GM12878 (cell line): ENCODE measurements at regions not wholly inside any gene's neighbourhood (a gene's known extent, or its start where the extent isn't known, plus 50 kb on each side); places are given as distances from the start of the nearest gene placed in this dataset.

Source experiments
- ATAC-seq: fragments of 200-7000 bp; cut with Tn5 transposase; 3 replicates; pipeline ENCODE4 v1.9.1; 2020; ENCODE audit warnings: mild to moderate bottlenecking, moderate library complexity
- BruUV-seq: library from RNA; stranded (reverse); fragments of 400-500 nt; replicated peaks from 2 replicates; lab custom pipeline; 2021; lab: Mats Ljungman, UMichigan
- CTCF ChIA-PET: fragments of 300-600 bp; sonication (Branson Sonifier 250); formaldehyde crosslinking; extraction: SDS; loops from one replicate; lab custom pipeline; 2021; ENCODE audit warnings: inconsistent platforms; lab: Yijun Ruan, JAX
- POLR2A ChIA-PET: fragments of 350-600 bp; formaldehyde crosslinking; extraction: SDS; loops from one replicate; lab custom pipeline; 2021; ENCODE audit warnings: inconsistent platforms; lab: Charles Lee
- RAD21 ChIA-PET: fragments of 300-600 bp; sonication (Branson Sonifier 250); formaldehyde crosslinking; loops from one replicate; lab custom pipeline; 2023; ENCODE audit warnings: antibody characterized with exemption; ENCODE audit not compliant: unreplicated experiment; lab: Charles Lee
- SMC1A ChIA-PET: fragments of 300-600 bp; sonication (Branson Sonifier 250); formaldehyde crosslinking; loops from one replicate; lab custom pipeline; 2023; ENCODE audit not compliant: unreplicated experiment, uncharacterized antibody; lab: Charles Lee
- DNase-seq: peaks from one replicate; pipeline ENCODE4 v3.0.0-alpha.2; 2011; ENCODE audit warnings: low read depth, low spot score
- FAIRE-seq: peaks from 3 replicates; lab custom pipeline; 2011; peaks lifted over from hg19 to GRCh38; lab: Jason Lieb, UNC
- H2AFZ ChIP-seq: 2 replicates; pipeline ENCODE4 v1.6.0; 2011; ENCODE audit warnings: low read depth, low read length, control low read depth; ENCODE audit not compliant: control insufficient read depth
- H3K27ac ChIP-seq: 2 replicates; pipeline ENCODE4 v1.5.1; 2011; ENCODE audit warnings: control low read depth; ENCODE audit not compliant: control insufficient read depth, insufficient read depth
- H3K27me3 ChIP-seq, 2 experiments: replicated peaks in 1 of 2; 2 replicates each; pipeline versions ENCODE4 v1.6.0 to v1.6.1; 2011; ENCODE audit warnings: low read length in 1 of 2; ENCODE audit not compliant: control insufficient read depth in 2 of 2, insufficient read depth in 2 of 2
- H3K36me3 ChIP-seq, 2 experiments: 2 replicates each; pipeline ENCODE4 v1.5.1; 2011; ENCODE audit warnings: low read length in 1 of 2; ENCODE audit not compliant: control insufficient read depth in 2 of 2, insufficient read depth in 2 of 2
- H3K4me1 ChIP-seq: 2 replicates; pipeline ENCODE4 v1.6.1; 2011; ENCODE audit warnings: mild to moderate bottlenecking, low read length, moderate library complexity, mixed read lengths; ENCODE audit not compliant: control insufficient read depth, insufficient read depth
- H3K4me2 ChIP-seq: 2 replicates; pipeline ENCODE4 v1.6.0; 2011; ENCODE audit warnings: control low read depth; ENCODE audit not compliant: control insufficient read depth, insufficient read depth
- H3K4me3 ChIP-seq: fragments of 200-600 bp; sonication (generic); 2 replicates; pipeline ENCODE4 v1.5.1; 2016
- H3K79me2 ChIP-seq: 2 replicates; pipeline ENCODE4 v1.6.0; 2011; ENCODE audit warnings: low read length; ENCODE audit not compliant: control insufficient read depth, insufficient read depth
- H3K9ac ChIP-seq: 2 replicates; pipeline ENCODE4 v1.8.0; 2011; ENCODE audit warnings: low read length, control low read depth, mixed read lengths; ENCODE audit not compliant: control insufficient read depth, insufficient read depth
- H3K9me3 ChIP-seq: replicated peaks from 3 replicates; pipeline ENCODE4 v1.5.1; 2011; ENCODE audit warnings: mild to moderate bottlenecking, low read length; ENCODE audit not compliant: control insufficient read depth, insufficient read depth
- H4K20me1 ChIP-seq: 2 replicates; pipeline ENCODE4 v1.6.0; 2011; ENCODE audit not compliant: control insufficient read depth, insufficient read depth
- CTCF ChIP-seq, 3 experiments: IDR thresholded peaks in 2 of 3; conservative IDR thresholded peaks in 1 of 3; 2 replicates each; pipeline ENCODE4 v1.5.1; 2011; ENCODE audit warnings: low read depth in 3 of 3, low read length in 3 of 3, mild to moderate bottlenecking in 3 of 3, control low read depth in 2 of 3, moderate library complexity in 2 of 3, inconsistent platforms in 1 of 3, mixed read lengths in 1 of 3; ENCODE audit not compliant: control insufficient read depth in 2 of 3, insufficient read depth in 1 of 3; ENCODE audit errors: extremely low read depth in 1 of 3
- E4F1 ChIP-seq: fragments of 450-650 bp; IDR thresholded peaks from 2 replicates; pipeline ENCODE4 v1.6.1; 2018; ENCODE audit warnings: borderline replicate concordance, mild to moderate bottlenecking; ENCODE audit not compliant: partially characterized antibody
- MEF2B ChIP-seq: fragments of 450-650 bp; IDR thresholded peaks from 2 replicates; pipeline ENCODE4 v1.6.1; 2018; ENCODE audit warnings: mild to moderate bottlenecking, moderate library complexity; ENCODE audit not compliant: partially characterized antibody, poor library complexity, severe bottlenecking
- NFXL1 ChIP-seq: fragments of 450-650 bp; IDR thresholded peaks from 2 replicates; pipeline ENCODE4 v1.6.1; 2017; ENCODE audit warnings: antibody characterized with exemption, mild to moderate bottlenecking, borderline replicate concordance
- PRDM15 ChIP-seq: fragments of 450-650 bp; formaldehyde crosslinking; IDR thresholded peaks from 2 replicates; pipeline ENCODE4 v1.4.0; 2020; ENCODE audit warnings: mild to moderate bottlenecking, moderate library complexity
- RAD51 ChIP-seq: fragments of 450-650 bp; IDR thresholded peaks from 2 replicates; pipeline ENCODE4 v1.6.1; 2016; ENCODE audit warnings: moderate library complexity, mild to moderate bottlenecking, inconsistent platforms
- TBL1XR1 ChIP-seq: IDR thresholded peaks from 2 replicates; pipeline ENCODE4 v1.6.1; 2012; ENCODE audit warnings: low read depth, low read length, improper control_type of control experiment
- in situ Hi-C: fragments of 300-500 bp; cut with MboI; formaldehyde crosslinking; loops from 9 replicates; pipeline ENCODE4 v1.14.3; 2018; ENCODE audit warnings: mixed read lengths
- intact Hi-C: fragments of 100-400 bp; cut with micrococcal nuclease; formaldehyde crosslinking; loops from one replicate; pipeline ENCODE4 v1.14.2; 2022; ENCODE audit not compliant: unreplicated experiment

DNA sequence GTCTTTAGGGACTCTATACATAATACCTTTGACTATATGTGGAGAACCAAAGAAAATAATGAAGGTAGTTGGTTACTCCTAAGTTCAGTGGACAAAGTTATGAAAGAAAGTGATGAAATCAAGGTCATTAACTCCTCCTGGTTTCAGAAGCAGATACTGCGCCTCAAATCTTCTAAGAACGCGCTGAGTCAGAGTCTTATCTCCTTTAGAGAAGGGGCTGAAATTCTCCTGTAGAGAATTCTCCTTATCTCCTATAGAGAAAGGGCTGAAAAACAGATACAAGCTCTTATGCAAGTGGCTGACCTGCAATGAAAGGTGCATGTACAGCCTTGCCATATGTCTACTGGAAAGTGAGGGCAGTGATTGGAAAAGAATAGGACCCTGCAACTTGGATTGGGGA, 824.2 kb downstream of the NSUN3 start (continued):
- TF ChIP-seq E4F1 (no peak), RAD51 (no peak)

GRCh38 chr3:94896994-94897393, 834.1 kb downstream of the NSUN3 start:
- no peaks in the 10 kb centered on the region for H3K36me3 ChIP-seq
- intact Hi-C loops, result no loop called here
- TF ChIP-seq TBL1XR1 (no peak), PRDM15 (no peak), NFXL1 (no peak), CTCF (IDR thresholded peaks at IDR 0.05 in 2 of 3, conservative IDR thresholded peaks at IDR 0.05 in 1 of 3; ENCODE audit: control insufficient read depth in 2 of 3, extremely low read depth in 1 of 3, insufficient read depth in 1 of 3, low read depth in 3 of 3, low read length in 3 of 3) (no peak), MEF2B (peak; percentile 35)
- TF ChIP-seq, all 136 proteins: peak for 1
- ATAC-seq, result peak; percentile 63
- DNase-seq, result no peak
- Histone ChIP-seq H3K27ac (no peak overlapping the region), H3K4me2 (no peak overlapping the region), H3K27me3 (no peaks in the 10 kb centered on the region), H3K9ac (no peak overlapping the region), H3K4me3 (no peak overlapping the region), H3K4me1 (no peaks in the 10 kb centered on the region), H4K20me1 (no peaks in the 10 kb centered on the region), H3K79me2 (no peaks in the 10 kb centered on the region), H3K9me3 (no peaks in the 10 kb centered on the region), H2AFZ (no peak overlapping the region)
- no peak for FAIRE-seq
- ChIA-PET POLR2A (no interaction called here), SMC1A (no interaction called here), CTCF (no interaction called here), RAD21 (no interaction called here)
- no TSS peak for BruUV-seq
- in situ Hi-C loops, result no loop called here
